Trophoblast cell (in vitro differentiated cells and primary cell): ENCODE measurements at regions not wholly inside any gene's neighbourhood (a gene's known extent, or its start where the extent isn't known, plus 50 kb on each side); places are given as distances from the start of the nearest gene placed in this dataset.

ENCODE experiments used
- DNase-seq, 2 donors: peaks; one replicate each; pipeline ENCODE4 v3.0.0-alpha.2; 2016
- H2AFZ ChIP-seq: 2 replicates; pipeline ENCODE4 v1.6.1; 2013; ENCODE audit warnings: low read length, moderate library complexity, mild to moderate bottlenecking; ENCODE audit not compliant: insufficient read depth, poor library complexity
- H2AK5ac ChIP-seq: 2 replicates; pipeline ENCODE4 v1.6.1; 2013; ENCODE audit warnings: mild to moderate bottlenecking, low read length
- H2BK120ac ChIP-seq: 2 replicates; pipeline ENCODE4 v1.6.1; 2013; ENCODE audit warnings: low read length, mild to moderate bottlenecking, moderate library complexity; ENCODE audit not compliant: insufficient read depth, poor library complexity
- H2BK12ac ChIP-seq: 2 replicates; pipeline ENCODE4 v1.6.1; 2013; ENCODE audit warnings: mild to moderate bottlenecking, low read length, moderate library complexity
- H2BK5ac ChIP-seq: 2 replicates; pipeline ENCODE4 v1.6.1; 2013; ENCODE audit warnings: low read length, low read depth, moderate library complexity, mild to moderate bottlenecking; ENCODE audit not compliant: poor library complexity
- H3K14ac ChIP-seq: 2 replicates; pipeline ENCODE4 v1.6.1; 2013; ENCODE audit warnings: mild to moderate bottlenecking, low read length
- H3K18ac ChIP-seq: 2 replicates; pipeline ENCODE4 v1.6.1; 2013; ENCODE audit warnings: mild to moderate bottlenecking, low read length
- H3K23ac ChIP-seq: 2 replicates; pipeline ENCODE4 v1.6.1; 2013; ENCODE audit warnings: low read length
- H3K27ac ChIP-seq: 2 replicates; pipeline ENCODE4 v1.5.1; 2013; ENCODE audit warnings: low read depth, mild to moderate bottlenecking, inconsistent platforms, low read length, moderate library complexity
- H3K27me3 ChIP-seq: 2 replicates; pipeline ENCODE4 v1.6.1; 2013; ENCODE audit warnings: inconsistent platforms, mild to moderate bottlenecking, low read length, moderate library complexity; ENCODE audit not compliant: insufficient read depth
- H3K36me3 ChIP-seq, 2 experiments: 1 replicate in 1 of 2; 2 replicates in 1 of 2; pipeline ENCODE4 v1.6.1; 2013; ENCODE audit warnings: low read length in 2 of 2, mild to moderate bottlenecking in 2 of 2, moderate library complexity in 1 of 2; ENCODE audit not compliant: insufficient read depth in 2 of 2, control insufficient read depth in 1 of 2
- H3K4ac ChIP-seq: 2 replicates; pipeline ENCODE4 v1.6.1; 2013; ENCODE audit warnings: low read depth, mild to moderate bottlenecking, low read length, moderate library complexity
- H3K4me1 ChIP-seq, 2 experiments: 1 replicate in 1 of 2; 2 replicates in 1 of 2; pipeline ENCODE4 v1.6.1; 2013; ENCODE audit warnings: low read length in 2 of 2, mild to moderate bottlenecking in 2 of 2, moderate library complexity in 1 of 2; ENCODE audit not compliant: insufficient read depth in 2 of 2, control insufficient read depth in 1 of 2
- H3K4me2 ChIP-seq: 2 replicates; pipeline ENCODE4 v1.6.1; 2013; ENCODE audit warnings: inconsistent platforms, mild to moderate bottlenecking, low read length, moderate library complexity
- H3K4me3 ChIP-seq: 2 replicates; pipeline ENCODE4 v1.5.1; 2013; ENCODE audit warnings: mild to moderate bottlenecking, low read depth, low read length, inconsistent platforms
- H3K79me1 ChIP-seq: one replicate; pipeline ENCODE4 v1.6.1; 2013; ENCODE audit warnings: low read length
- H3K79me2 ChIP-seq: 2 replicates; pipeline ENCODE4 v1.6.1; 2013; ENCODE audit warnings: low read length, mild to moderate bottlenecking; ENCODE audit not compliant: control insufficient read depth, insufficient read depth, poor library complexity
- H3K9ac ChIP-seq: 2 replicates; pipeline ENCODE4 v1.6.1; 2013; ENCODE audit warnings: mild to moderate bottlenecking, low read length
- H3K9me3 ChIP-seq: 2 replicates; pipeline ENCODE4 v1.6.1; 2013; ENCODE audit warnings: low read depth, mild to moderate bottlenecking, control low read depth, inconsistent platforms, low read length; ENCODE audit not compliant: insufficient read depth
- H4K12ac ChIP-seq: 2 replicates; pipeline ENCODE4 v1.6.1; 2013; ENCODE audit warnings: low read depth, mild to moderate bottlenecking, low read length, moderate library complexity
- H4K8ac ChIP-seq: 2 replicates; pipeline ENCODE4 v1.6.1; 2013; ENCODE audit warnings: low read depth, mild to moderate bottlenecking, low read length, moderate library complexity
- H4K91ac ChIP-seq: one replicate; pipeline ENCODE4 v1.6.1; 2013; ENCODE audit warnings: low read depth, mild to moderate bottlenecking, low read length, moderate library complexity
- WGBS: extraction: QIAGEN DNeasy Blood & Tissue Kit; methylation state at CpG from one replicate; pipeline ENCODE4 v1.1.7; 2013; ENCODE audit warnings: missing lambda C conversion rate; ENCODE audit not compliant: insufficient read length, insufficient coverage; ENCODE audit errors: extremely low coverage; 5-methylcytosine and 5-hydroxymethylcytosine counted together

GRCh38 chr19:13581576-13581975 lies 75.3 kb upstream of the CACNA1A start:
- Histone ChIP-seq H3K4me1 (no peaks in the 10 kb centered on the region), H3K4ac (no peak overlapping the region), H3K4me3 (no peak overlapping the region), H3K9ac (no peak overlapping the region), H2AK5ac (no peak overlapping the region), H2BK12ac (no peak overlapping the region), H2AFZ (no peak overlapping the region), H3K36me3 (no peaks in the 10 kb centered on the region), H3K27me3 (no peaks in the 10 kb centered on the region), H3K9me3 (peaks cover 3% of the 10 kb centered on the region), H3K18ac (no peak overlapping the region), H4K8ac (no peak overlapping the region), H3K23ac (no peak overlapping the region), H2BK120ac (no peak overlapping the region), H3K79me2 (no peaks in the 10 kb centered on the region), H2BK5ac (no peak overlapping the region), H3K14ac (no peak overlapping the region), H3K27ac (no peak overlapping the region), H4K12ac (no peak overlapping the region), H3K4me2 (no peak overlapping the region), H3K79me1 (no peaks in the 10 kb centered on the region), H4K91ac (no peak overlapping the region)
- no CpG with 5 or more reads among the region's 9 CpGs for WGBS
- no peak for DNase-seq

GRCh38 chr19:13579388-13580060 lies 73.2 kb upstream of the CACNA1A start:
- Histone ChIP-seq H3K27me3 (no peaks in the 10 kb centered on the region), H3K23ac (no peak overlapping the region), H3K18ac (no peak overlapping the region), H2BK120ac (no peak overlapping the region), H3K9ac (no peak overlapping the region), H4K12ac (no peak overlapping the region), H2AFZ (no peak overlapping the region), H3K9me3 (peaks cover 3% of the 10 kb centered on the region), H3K4me1 (no peaks in the 10 kb centered on the region), H2BK12ac (no peak overlapping the region), H2AK5ac (no peak overlapping the region), H3K4me2 (no peak overlapping the region), H4K8ac (no peak overlapping the region), H3K4ac (no peak overlapping the region), H3K27ac (no peak overlapping the region), H2BK5ac (no peak overlapping the region), H3K79me2 (no peaks in the 10 kb centered on the region), H3K14ac (no peak overlapping the region), H4K91ac (no peak overlapping the region), H3K36me3 (no peaks in the 10 kb centered on the region), H3K79me1 (no peaks in the 10 kb centered on the region), H3K4me3 (no peak overlapping the region)
- DNase-seq, result no peak
- WGBS, result no CpG with 5 or more reads among the region's 7 CpGs

GRCh38 chr19:13576726-13577125 lies 70.4 kb upstream of the CACNA1A start:
- no peak overlapping the region for H3K23ac ChIP-seq
- no peak overlapping the region for H2BK5ac ChIP-seq
- H3K9me3 ChIP-seq, result peaks cover 3% of the 10 kb centered on the region

GRCh38 chr19:13574933-13575332 lies 68.7 kb upstream of the CACNA1A start:
- Histone ChIP-seq H4K91ac (no peak overlapping the region), H2AK5ac (no peak overlapping the region), H2BK5ac (no peak overlapping the region), H3K4ac (no peak overlapping the region), H3K79me2 (no peaks in the 10 kb centered on the region), H2BK120ac (no peak overlapping the region), H3K27ac (no peak overlapping the region), H3K14ac (no peak overlapping the region), H3K4me1 (no peaks in the 10 kb centered on the region), H3K27me3 (no peaks in the 10 kb centered on the region), H3K4me2 (no peak overlapping the region), H3K23ac (no peak overlapping the region), H2BK12ac (no peak overlapping the region), H4K8ac (no peak overlapping the region), H4K12ac (no peak overlapping the region), H3K4me3 (no peak overlapping the region), H3K9me3 (peaks cover 3% of the 10 kb centered on the region), H2AFZ (no peak overlapping the region), H3K18ac (no peak overlapping the region), H3K9ac (no peak overlapping the region), H3K36me3 (no peaks in the 10 kb centered on the region), H3K79me1 (no peaks in the 10 kb centered on the region)
- WGBS, result no CpG with 5 or more reads among the region's 11 CpGs
- DNase-seq, result no peak

More at GRCh38 chr19:13576726-13577125, 70.4 kb upstream of the CACNA1A start:
- H4K8ac ChIP-seq, result no peak overlapping the region
- H3K18ac ChIP-seq, result no peak overlapping the region
- no peak overlapping the region for H3K14ac ChIP-seq
- H3K4me1 ChIP-seq, result no peaks in the 10 kb centered on the region
- no CpG with 5 or more reads among the region's 2 CpGs for WGBS
- H2AFZ ChIP-seq, result no peak overlapping the region
- H3K4me3 ChIP-seq, result no peak overlapping the region
- no peak overlapping the region for H3K4me2 ChIP-seq
- H3K27me3 ChIP-seq, result no peaks in the 10 kb centered on the region
- no peak overlapping the region for H3K27ac ChIP-seq
- H3K4ac ChIP-seq, result no peak overlapping the region
- H4K91ac ChIP-seq, result no peak overlapping the region
- no peak overlapping the region for H2BK12ac ChIP-seq
- H3K36me3 ChIP-seq, result no peaks in the 10 kb centered on the region
- no peaks in the 10 kb centered on the region for H3K79me2 ChIP-seq
- no peak overlapping the region for H4K12ac ChIP-seq
- H3K79me1 ChIP-seq, result no peaks in the 10 kb centered on the region
- no peak overlapping the region for H2BK120ac ChIP-seq
- DNase-seq, result no peak
- no peak overlapping the region for H2AK5ac ChIP-seq
- H3K9ac ChIP-seq, result no peak overlapping the region
